Colonic mucosa (tissue), 4 donors: ENCODE measurements at regions not wholly inside any gene's neighbourhood (a gene's known extent, or its start where the extent isn't known, plus 50 kb on each side); places are given as distances from the start of the nearest gene placed in this dataset.

Experiments used
- DNase-seq: peaks from one replicate; pipeline ENCODE4 v3.0.0-alpha.2; 2020
- H3K27ac ChIP-seq: fragments of 200-600 bp; one replicate; pipeline ENCODE4 v1.8.0; 2021
- H3K27me3 ChIP-seq: fragments of 200-600 bp; one replicate; pipeline ENCODE4 v1.8.0; 2021
- H3K36me3 ChIP-seq: fragments of 200-600 bp; one replicate; pipeline ENCODE4 v1.8.0; 2021
- H3K4me1 ChIP-seq: fragments of 200-600 bp; one replicate; pipeline ENCODE4 v1.8.0; 2021; ENCODE audit warnings: mild to moderate bottlenecking
- H3K4me3 ChIP-seq: fragments of 200-600 bp; one replicate; pipeline ENCODE4 v1.8.0; 2021
- H3K9ac ChIP-seq, 2 donors: one replicate each; pipeline ENCODE4 v1.7.0; 2013; ENCODE audit warnings: control low read depth in 2 of 2, low read depth in 2 of 2, low read length in 2 of 2
- H3K9me3 ChIP-seq: fragments of 200-600 bp; one replicate; pipeline ENCODE4 v1.8.0; 2021
- intact Hi-C: fragments of 100-400 bp; cut with DNase I; formaldehyde crosslinking; loops from one replicate; pipeline ENCODE4 v1.14.1; 2022
- TF ChIP-seq, protein P1 (sequence below): fragments of 200-600 bp; IDR thresholded peaks from one replicate; pipeline ENCODE4 v1.8.0; 2022; ENCODE audit warnings: antibody characterized with exemption, mild to moderate bottlenecking
- donor health status: healthy.
- donor health status: DM: no; HTN: no; CAD: no.
- donor health status: DM: no; HTN: no; CAD: no.

DNA sequence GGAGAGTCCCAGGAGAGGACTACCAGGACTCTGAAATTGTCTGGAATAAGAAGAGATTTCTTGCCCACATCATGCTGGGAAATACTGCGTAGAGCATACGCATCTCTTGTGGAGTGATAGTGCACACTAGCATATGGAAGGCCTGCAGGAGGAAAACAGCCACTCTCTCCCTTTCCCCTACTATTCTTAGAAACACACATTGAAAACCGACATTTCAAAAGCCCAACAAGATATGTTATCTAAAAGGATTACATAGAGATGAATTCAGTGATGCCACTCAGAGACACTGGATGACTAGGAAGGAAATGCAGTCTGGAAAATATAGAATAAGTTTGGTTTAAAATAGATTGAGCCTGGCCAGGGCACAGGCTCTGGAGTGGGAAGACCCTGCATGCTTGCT lies 388.7 kb upstream of the NBEA start:
- intact Hi-C loops, result no loop called here
- Histone ChIP-seq H3K4me3 (no peak overlapping the region), H3K27me3 (no peaks in the 10 kb centered on the region), H3K9ac (no peak overlapping the region), H3K9me3 (no peaks in the 10 kb centered on the region), H3K36me3 (no peaks in the 10 kb centered on the region), H3K4me1 (no peaks in the 10 kb centered on the region), H3K27ac (no peak overlapping the region)
- TF ChIP-seq, protein P1, sequence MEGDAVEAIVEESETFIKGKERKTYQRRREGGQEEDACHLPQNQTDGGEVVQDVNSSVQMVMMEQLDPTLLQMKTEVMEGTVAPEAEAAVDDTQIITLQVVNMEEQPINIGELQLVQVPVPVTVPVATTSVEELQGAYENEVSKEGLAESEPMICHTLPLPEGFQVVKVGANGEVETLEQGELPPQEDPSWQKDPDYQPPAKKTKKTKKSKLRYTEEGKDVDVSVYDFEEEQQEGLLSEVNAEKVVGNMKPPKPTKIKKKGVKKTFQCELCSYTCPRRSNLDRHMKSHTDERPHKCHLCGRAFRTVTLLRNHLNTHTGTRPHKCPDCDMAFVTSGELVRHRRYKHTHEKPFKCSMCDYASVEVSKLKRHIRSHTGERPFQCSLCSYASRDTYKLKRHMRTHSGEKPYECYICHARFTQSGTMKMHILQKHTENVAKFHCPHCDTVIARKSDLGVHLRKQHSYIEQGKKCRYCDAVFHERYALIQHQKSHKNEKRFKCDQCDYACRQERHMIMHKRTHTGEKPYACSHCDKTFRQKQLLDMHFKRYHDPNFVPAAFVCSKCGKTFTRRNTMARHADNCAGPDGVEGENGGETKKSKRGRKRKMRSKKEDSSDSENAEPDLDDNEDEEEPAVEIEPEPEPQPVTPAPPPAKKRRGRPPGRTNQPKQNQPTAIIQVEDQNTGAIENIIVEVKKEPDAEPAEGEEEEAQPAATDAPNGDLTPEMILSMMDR, result no peak
- no peak for DNase-seq

DNA sequence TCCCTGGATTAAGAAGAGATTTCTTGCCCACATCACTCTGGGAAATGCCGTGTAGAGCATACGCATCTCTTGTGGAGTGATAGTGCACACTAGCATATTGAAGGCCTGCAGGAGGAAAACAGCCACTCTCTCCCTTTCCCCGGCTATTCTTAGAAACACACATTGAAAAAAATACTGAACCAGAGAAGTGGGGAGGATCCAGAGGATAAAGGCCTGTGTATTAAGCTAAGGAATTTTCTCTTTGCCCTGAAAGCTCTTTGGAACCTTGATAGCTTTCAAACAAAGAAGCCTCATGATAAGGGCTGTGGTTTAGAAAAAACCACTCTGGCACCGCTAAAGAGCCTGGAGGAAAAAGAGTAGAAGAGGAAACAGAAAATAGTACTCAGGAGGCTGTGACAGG lies 386.1 kb upstream of the NBEA start:
- Histone ChIP-seq H3K27me3 (no peaks in the 10 kb centered on the region), H3K9ac (no peak overlapping the region), H3K4me3 (no peak overlapping the region), H3K9me3 (no peaks in the 10 kb centered on the region), H3K36me3 (no peaks in the 10 kb centered on the region), H3K4me1 (no peaks in the 10 kb centered on the region), H3K27ac (no peak overlapping the region)
- DNase-seq, result no peak
- intact Hi-C loops, result no loop called here
- TF ChIP-seq, protein P1, result no peak

DNA sequence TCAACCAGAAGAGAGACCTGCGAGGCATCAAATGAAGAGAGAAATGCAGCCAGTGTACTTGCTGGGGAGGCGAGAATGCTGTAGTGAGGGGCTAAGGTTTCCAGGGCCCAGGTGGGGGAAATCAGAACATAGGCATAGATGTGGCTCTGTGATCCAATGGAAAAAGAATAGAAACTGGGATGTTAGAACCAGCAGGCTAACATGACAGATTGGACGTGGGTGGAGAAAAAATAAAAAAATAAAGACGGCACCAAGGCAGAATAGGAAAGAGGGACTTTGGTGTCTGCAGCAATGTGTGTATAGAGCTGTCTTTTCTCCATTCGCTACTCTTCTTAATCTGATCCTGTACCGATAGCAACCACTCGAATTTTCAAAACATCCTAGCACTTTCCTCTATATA lies 381.0 kb upstream of the NBEA start:
- no peak overlapping the region for H3K27ac ChIP-seq
- no peaks in the 10 kb centered on the region for H3K4me1 ChIP-seq
- no peak overlapping the region for H3K4me3 ChIP-seq
- H3K36me3 ChIP-seq, result no peaks in the 10 kb centered on the region
- TF ChIP-seq, protein P1, result no peak
- no peak overlapping the region for H3K9ac ChIP-seq
- DNase-seq, result no peak
- intact Hi-C loops, result no loop called here
- H3K9me3 ChIP-seq, result no peaks in the 10 kb centered on the region
- H3K27me3 ChIP-seq, result no peaks in the 10 kb centered on the region

DNA sequence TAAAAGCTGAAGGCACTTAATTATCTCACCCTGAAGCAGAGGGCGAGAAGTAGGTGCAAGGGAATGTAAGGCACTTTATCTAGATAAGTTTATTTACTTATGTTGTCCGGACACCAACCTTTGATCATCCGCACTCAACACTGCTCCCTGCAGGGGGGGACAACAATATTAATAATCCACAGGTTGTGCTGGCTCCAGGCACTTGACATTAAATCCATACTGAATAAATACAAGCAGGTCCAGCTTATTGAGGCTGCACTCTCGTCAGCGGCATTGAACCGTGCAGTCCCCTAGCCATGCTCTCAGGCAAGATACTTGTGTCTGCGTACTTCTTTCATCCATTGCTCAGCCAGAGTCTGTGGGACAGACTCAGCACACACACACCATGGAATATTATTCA lies 374.5 kb upstream of the NBEA start:
- no peak for DNase-seq
- no peak overlapping the region for H3K9ac ChIP-seq
- no peak overlapping the region for H3K27ac ChIP-seq
- no peaks in the 10 kb centered on the region for H3K4me1 ChIP-seq
- no peaks in the 10 kb centered on the region for H3K27me3 ChIP-seq
- intact Hi-C loops, result no loop called here
- no peaks in the 10 kb centered on the region for H3K36me3 ChIP-seq
- TF ChIP-seq, protein P1, result no peak
- no peak overlapping the region for H3K4me3 ChIP-seq
- no peaks in the 10 kb centered on the region for H3K9me3 ChIP-seq

DNA sequence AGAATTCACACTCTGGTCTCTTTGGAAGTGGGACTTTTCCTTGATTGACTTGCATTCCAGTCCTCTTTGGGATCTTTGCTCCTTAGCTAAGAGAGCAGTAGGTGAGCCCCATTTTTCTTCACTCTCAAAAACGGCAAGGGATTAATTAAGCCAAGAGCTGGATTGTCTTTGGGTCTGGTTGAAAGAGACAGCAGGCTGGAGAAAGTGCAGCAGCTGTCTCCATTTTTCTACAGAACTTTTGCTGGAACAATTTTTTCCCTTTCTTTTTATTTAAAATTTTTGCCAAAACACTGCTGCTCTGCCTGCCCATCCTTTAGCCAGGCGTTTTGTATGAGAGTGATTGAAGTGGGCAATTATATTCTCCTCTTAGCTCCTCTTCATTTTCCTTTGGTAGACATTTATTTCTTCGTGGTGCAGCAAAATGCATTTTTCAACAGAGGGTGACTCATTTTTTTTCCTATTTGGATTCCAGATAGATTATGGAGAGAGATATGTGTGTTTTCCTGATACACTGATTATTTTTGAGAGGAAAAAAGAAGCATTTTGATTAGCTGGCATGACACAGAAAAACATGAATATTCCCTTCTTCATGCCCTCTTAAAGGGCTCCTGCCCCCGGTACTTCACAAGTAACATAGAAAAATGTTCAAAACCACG lies 371.2 kb upstream of the NBEA start:
- Histone ChIP-seq H3K9ac (no peak overlapping the region), H3K36me3 (no peaks in the 10 kb centered on the region), H3K4me1 (no peaks in the 10 kb centered on the region), H3K27me3 (no peaks in the 10 kb centered on the region), H3K9me3 (no peaks in the 10 kb centered on the region), H3K27ac (no peak overlapping the region), H3K4me3 (no peak overlapping the region)
- intact Hi-C loops, result no loop called here
- DNase-seq, result no peak
- TF ChIP-seq, protein P1, result no peak
